Sigmoid colon (tissue), 6 donors: ENCODE measurements at regions not wholly inside any gene's neighbourhood (a gene's known extent, or its start where the extent isn't known, plus 50 kb on each side); places are given as distances from the start of the nearest gene placed in this dataset.

Experiments used
- DNase-seq: peaks from one replicate; pipeline ENCODE4 v3.0.0-alpha.2; 2019
- H3K27ac ChIP-seq, 4 donors: fragments of 200-600 bp; sonication (generic); one replicate each; pipeline ENCODE4 v1.5.1; 2016 to 2019; ENCODE audit warnings: mild to moderate bottlenecking in 1 of 4
- H3K27me3 ChIP-seq, 3 donors: fragments of 200-600 bp; sonication (generic); one replicate each; pipeline ENCODE4 v1.5.1; 2019; ENCODE audit warnings: mild to moderate bottlenecking in 1 of 3
- H3K36me3 ChIP-seq, 4 donors: fragments of 200-600 bp; sonication (generic); one replicate each; pipeline ENCODE4 v1.5.1; 2016 to 2019
- H3K4me1 ChIP-seq, 4 donors: fragments of 200-600 bp; sonication (generic); one replicate each; pipeline ENCODE4 v1.5.1; 2017 to 2019
- H3K4me3 ChIP-seq, 4 donors: fragments of 200-600 bp; sonication (generic); one replicate each; pipeline ENCODE4 v1.5.1; 2017 to 2019; ENCODE audit warnings: mild to moderate bottlenecking in 2 of 4, moderate library complexity in 1 of 4
- H3K9me3 ChIP-seq, 4 donors: fragments of 200-600 bp in 3 of 4; sonication (generic) in 3 of 4; one replicate each; pipeline versions ENCODE4 v1.5.1 to v1.6.1; 2013 to 2019
- CTCF ChIP-seq, 4 experiments: fragments of 450-650 bp in 3 of 4; fragments of 200-600 bp in 1 of 4; IDR thresholded peaks; one replicate each; pipeline ENCODE4 v1.5.1; 2016 to 2019; ENCODE audit warnings: antibody characterized with exemption in 4 of 4, mild to moderate bottlenecking in 3 of 4, moderate library complexity in 2 of 4
- EP300 ChIP-seq, 4 donors: sonication (generic); formaldehyde crosslinking; IDR thresholded peaks; one replicate each; pipeline ENCODE4 v1.6.1; 2017; ENCODE audit warnings: antibody characterized with exemption in 4 of 4
- POLR2A ChIP-seq, 2 donors: fragments of 450-650 bp; IDR thresholded peaks; one replicate each; pipeline ENCODE4 v1.6.1; 2016; ENCODE audit warnings: antibody characterized with exemption in 2 of 2, mild to moderate bottlenecking in 2 of 2, moderate library complexity in 2 of 2
- POLR2AphosphoS5 ChIP-seq, 4 donors: sonication (generic); formaldehyde crosslinking; IDR thresholded peaks; one replicate each; pipeline ENCODE4 v1.6.1; 2017; ENCODE audit warnings: antibody characterized with exemption in 4 of 4
- WGBS, 2 donors: extraction: QIAGEN DNeasy Blood & Tissue Kit; methylation state at CpG; one replicate each; pipeline ENCODE4 v1.1.7; 2013; 5-methylcytosine and 5-hydroxymethylcytosine counted together
- intact Hi-C: fragments of 100-400 bp; cut with DNase I; formaldehyde crosslinking; loops from one replicate; pipeline ENCODE4 v1.15.1; 2023
- donor health status: healthy with polysubstance abuse.
- donor health status: healthy.

GRCh38 chr10:3348564-3348963, 176.0 kb upstream of the PITRM1 start:
- DNase-seq, result no peak
- Histone ChIP-seq H3K4me1 (peaks cover 0 to 19% (median 7%) of the 10 kb centered on the region in 4 donors), H3K36me3 (no peaks in the 10 kb centered on the region), H3K4me3 (no peak overlapping the region), H3K27me3 (no peaks in the 10 kb centered on the region), H3K9me3 (no peaks in the 10 kb centered on the region), H3K27ac (no peak overlapping the region)
- TF ChIP-seq POLR2A (IDR thresholded peaks at IDR 0.05), result no peak
- no peak for TF ChIP-seq EP300 (IDR thresholded peaks at IDR 0.05)
- TF ChIP-seq CTCF (IDR thresholded peaks at IDR 0.05), result no peak
- no peak for TF ChIP-seq POLR2AphosphoS5 (IDR thresholded peaks at IDR 0.05)
- intact Hi-C loops, result no loop called here
- 93 to 96% methylated on average over 6 of the region's 6 CpGs for WGBS, 2 donors

- no peak overlapping the region for H3K4me3 ChIP-seq
- DNase-seq, result no peak
- intact Hi-C loops, result no loop called here
- no peaks in the 10 kb centered on the region for H3K27me3 ChIP-seq
- TF ChIP-seq CTCF (IDR thresholded peaks at IDR 0.05), result no peak
- TF ChIP-seq POLR2AphosphoS5 (IDR thresholded peaks at IDR 0.05), result no peak
- TF ChIP-seq EP300 (IDR thresholded peaks at IDR 0.05), result no peak
- TF ChIP-seq POLR2A (IDR thresholded peaks at IDR 0.05), result no peak
- no peaks in the 10 kb centered on the region for H3K36me3 ChIP-seq
- H3K27ac ChIP-seq, result no peak overlapping the region
- no peaks in the 10 kb centered on the region for H3K9me3 ChIP-seq
- peaks cover 0 to 10% (median 0%) of the 10 kb centered on the region in 4 donors for H3K4me1 ChIP-seq
- 56 to 79% methylated on average over 12 of the region's 12 CpGs for WGBS, 2 donors
These were observed 175.0 kb upstream of the PITRM1 start for GRCh38 chr10:3347413-3348182.

- H3K36me3 ChIP-seq, result no peaks in the 10 kb centered on the region
- DNase-seq, result no peak
- no peaks in the 10 kb centered on the region for H3K27me3 ChIP-seq
- no peaks in the 10 kb centered on the region for H3K9me3 ChIP-seq
- 93 to 94% methylated on average over 10 of the region's 10 CpGs for WGBS, 2 donors
- intact Hi-C loops, result no loop called here
- peaks cover 0 to 10% (median 0%) of the 10 kb centered on the region in 4 donors for H3K4me1 ChIP-seq
- H3K4me3 ChIP-seq, result no peak overlapping the region
- no peak for TF ChIP-seq EP300 (IDR thresholded peaks at IDR 0.05)
- no peak overlapping the region for H3K27ac ChIP-seq
These were observed 174.3 kb upstream of the PITRM1 start for GRCh38 chr10:3346851-3347250.

- WGBS, 2 donors, result 83 to 91% methylated on average over 3 of the region's 3 CpGs
- intact Hi-C loops, result no loop called here
- Histone ChIP-seq H3K4me1 (peaks cover 0 to 3% (median 0%) of the 10 kb centered on the region in 4 donors), H3K27ac (no peak overlapping the region), H3K9me3 (no peaks in the 10 kb centered on the region), H3K36me3 (no peaks in the 10 kb centered on the region), H3K4me3 (no peak overlapping the region), H3K27me3 (no peaks in the 10 kb centered on the region)
- DNase-seq, result no peak
- TF ChIP-seq CTCF (IDR thresholded peaks at IDR 0.05), result no peak
- TF ChIP-seq POLR2AphosphoS5 (IDR thresholded peaks at IDR 0.05), result no peak
- TF ChIP-seq POLR2A (IDR thresholded peaks at IDR 0.05), result no peak
- no peak for TF ChIP-seq EP300 (IDR thresholded peaks at IDR 0.05)
These were observed 170.2 kb upstream of the PITRM1 start for GRCh38 chr10:3342771-3343170.

- no peaks in the 10 kb centered on the region for H3K27me3 ChIP-seq
- H3K9me3 ChIP-seq, result no peaks in the 10 kb centered on the region
- H3K36me3 ChIP-seq, result no peaks in the 10 kb centered on the region
- no peak overlapping the region for H3K4me3 ChIP-seq
- DNase-seq, result no peak
- no peak overlapping the region for H3K27ac ChIP-seq
- H3K4me1 ChIP-seq, result peaks cover 0 to 3% (median 0%) of the 10 kb centered on the region in 4 donors
- WGBS, 2 donors, result 81 to 83% methylated on average over 11 of the region's 11 CpGs
- intact Hi-C loops, result no loop called here
- no peak for TF ChIP-seq CTCF (IDR thresholded peaks at IDR 0.05)
- no peak for TF ChIP-seq POLR2A (IDR thresholded peaks at IDR 0.05)
- TF ChIP-seq EP300 (IDR thresholded peaks at IDR 0.05), result no peak
- no peak for TF ChIP-seq POLR2AphosphoS5 (IDR thresholded peaks at IDR 0.05)
These were observed 167.6 kb upstream of the PITRM1 start for GRCh38 chr10:3340127-3340730.
